ENCODE measurements at regions not wholly inside any gene's neighbourhood (a gene's known extent, or its start where the extent isn't known, plus 50 kb on each side); places are given as distances from the start of the nearest gene placed in this dataset.

DNA sequence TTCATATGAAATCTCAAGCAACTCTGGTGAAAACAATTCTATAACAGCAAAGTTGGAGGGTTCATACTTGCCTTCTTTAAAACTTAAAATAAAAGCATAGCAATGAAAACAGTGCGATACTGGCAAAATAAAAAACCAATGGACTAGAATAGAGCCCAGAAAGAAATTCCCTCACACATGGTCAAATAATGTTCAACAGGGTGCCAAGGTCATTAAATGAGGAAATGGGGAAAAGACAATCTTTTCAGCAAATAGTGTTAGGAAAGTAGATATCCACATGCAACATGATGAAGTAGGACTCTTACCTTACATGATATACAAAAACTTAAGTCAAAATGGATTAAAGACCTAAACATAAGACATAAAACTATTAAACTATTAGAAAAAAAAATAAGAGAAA, 970.2 kb upstream of the AGA start:
- no peaks in the 10 kb centered on the region for H3K36me3 Mint-ChIP-seq (ENCODE audit: unreplicated experiment)

DNA sequence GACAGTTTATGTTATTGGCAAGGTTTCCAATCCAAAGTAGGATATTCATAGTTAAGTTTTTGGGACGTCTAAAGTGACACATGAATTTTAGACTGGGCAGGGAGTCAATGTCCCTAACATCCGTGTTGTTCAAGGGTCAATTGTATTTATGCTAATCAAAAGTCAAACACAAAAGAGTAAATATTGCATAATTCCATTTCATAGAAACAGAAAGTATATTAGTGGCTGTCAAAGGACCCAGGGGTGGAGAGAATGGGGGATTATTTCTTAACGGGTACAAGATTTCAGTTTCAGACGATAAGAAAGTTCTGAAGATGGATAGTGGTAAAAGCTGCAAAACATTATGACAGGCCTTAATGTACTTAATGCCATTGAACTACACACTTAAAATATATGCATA, 971.8 kb upstream of the AGA start:
- Mint-ChIP-seq H3K27me3 (ENCODE audit: unreplicated experiment) (no peaks in the 10 kb centered on the region), H3K9me3 (ENCODE audit: unreplicated experiment) (no peaks in the 10 kb centered on the region), H3K4me3 (ENCODE audit: unreplicated experiment) (no peak overlapping the region), H3K36me3 (ENCODE audit: unreplicated experiment) (no peaks in the 10 kb centered on the region), H3K27ac (ENCODE audit: unreplicated experiment) (no peak overlapping the region), H3K4me1 (ENCODE audit: unreplicated experiment) (no peaks in the 10 kb centered on the region)
- DNase-seq (ENCODE audit: extremely low spot score, unreplicated experiment) = no peak
- TF ChIP-seq, protein P1, sequence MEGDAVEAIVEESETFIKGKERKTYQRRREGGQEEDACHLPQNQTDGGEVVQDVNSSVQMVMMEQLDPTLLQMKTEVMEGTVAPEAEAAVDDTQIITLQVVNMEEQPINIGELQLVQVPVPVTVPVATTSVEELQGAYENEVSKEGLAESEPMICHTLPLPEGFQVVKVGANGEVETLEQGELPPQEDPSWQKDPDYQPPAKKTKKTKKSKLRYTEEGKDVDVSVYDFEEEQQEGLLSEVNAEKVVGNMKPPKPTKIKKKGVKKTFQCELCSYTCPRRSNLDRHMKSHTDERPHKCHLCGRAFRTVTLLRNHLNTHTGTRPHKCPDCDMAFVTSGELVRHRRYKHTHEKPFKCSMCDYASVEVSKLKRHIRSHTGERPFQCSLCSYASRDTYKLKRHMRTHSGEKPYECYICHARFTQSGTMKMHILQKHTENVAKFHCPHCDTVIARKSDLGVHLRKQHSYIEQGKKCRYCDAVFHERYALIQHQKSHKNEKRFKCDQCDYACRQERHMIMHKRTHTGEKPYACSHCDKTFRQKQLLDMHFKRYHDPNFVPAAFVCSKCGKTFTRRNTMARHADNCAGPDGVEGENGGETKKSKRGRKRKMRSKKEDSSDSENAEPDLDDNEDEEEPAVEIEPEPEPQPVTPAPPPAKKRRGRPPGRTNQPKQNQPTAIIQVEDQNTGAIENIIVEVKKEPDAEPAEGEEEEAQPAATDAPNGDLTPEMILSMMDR (IDR thresholded peaks at IDR 0.05) = no peak

More for the DNA sequence above, 970.2 kb upstream of the AGA start:
- H3K9me3 Mint-ChIP-seq (ENCODE audit: unreplicated experiment) = peaks cover under 1% of the 10 kb centered on the region
- H3K4me1 Mint-ChIP-seq (ENCODE audit: unreplicated experiment) = no peaks in the 10 kb centered on the region
- no peak overlapping the region for H3K4me3 Mint-ChIP-seq (ENCODE audit: unreplicated experiment)
- TF ChIP-seq, protein P1 (IDR thresholded peaks at IDR 0.05) = no peak
- H3K27me3 Mint-ChIP-seq (ENCODE audit: unreplicated experiment) = no peaks in the 10 kb centered on the region
- no peak for DNase-seq (ENCODE audit: extremely low spot score, unreplicated experiment)
- H3K27ac Mint-ChIP-seq (ENCODE audit: unreplicated experiment) = no peak overlapping the region

DNA sequence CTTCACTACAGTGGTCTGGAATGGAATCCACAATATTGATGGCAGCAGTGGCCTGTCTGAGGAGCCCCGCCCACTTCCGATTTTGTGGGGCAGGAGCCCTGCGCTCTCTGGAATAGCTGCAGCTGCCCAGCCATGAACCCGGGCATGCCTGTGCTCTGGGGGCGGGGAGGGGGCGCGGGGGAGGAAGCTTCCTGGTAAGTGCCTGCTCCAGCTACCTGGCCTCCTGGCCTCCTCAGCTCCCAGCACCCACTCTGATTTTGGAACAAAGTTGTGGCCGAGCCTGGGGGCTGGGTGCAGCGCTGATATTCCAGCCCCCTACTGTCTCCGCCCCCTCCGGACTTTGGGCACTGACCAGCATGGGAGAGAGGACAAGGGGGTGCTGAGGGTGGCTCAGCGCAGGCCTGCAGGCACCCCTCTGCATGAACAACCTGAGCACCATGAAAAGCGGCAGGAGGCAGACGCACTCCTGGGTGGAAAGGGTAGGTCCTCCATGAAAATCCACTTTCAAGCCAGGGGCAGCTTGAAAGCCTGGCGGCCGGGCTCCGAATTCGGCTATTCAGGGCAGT, 972.7 kb upstream of the AGA start:
- Mint-ChIP-seq H3K4me1 (ENCODE audit: unreplicated experiment) (no peaks in the 10 kb centered on the region), H3K27ac (ENCODE audit: unreplicated experiment) (no peak overlapping the region), H3K27me3 (ENCODE audit: unreplicated experiment) (no peaks in the 10 kb centered on the region), H3K4me3 (ENCODE audit: unreplicated experiment) (no peak overlapping the region), H3K9me3 (ENCODE audit: unreplicated experiment) (no peaks in the 10 kb centered on the region), H3K36me3 (ENCODE audit: unreplicated experiment) (no peaks in the 10 kb centered on the region)
- DNase-seq (ENCODE audit: extremely low spot score, unreplicated experiment) = no peak
- TF ChIP-seq, protein P1 (IDR thresholded peaks at IDR 0.05) = no peak

DNA sequence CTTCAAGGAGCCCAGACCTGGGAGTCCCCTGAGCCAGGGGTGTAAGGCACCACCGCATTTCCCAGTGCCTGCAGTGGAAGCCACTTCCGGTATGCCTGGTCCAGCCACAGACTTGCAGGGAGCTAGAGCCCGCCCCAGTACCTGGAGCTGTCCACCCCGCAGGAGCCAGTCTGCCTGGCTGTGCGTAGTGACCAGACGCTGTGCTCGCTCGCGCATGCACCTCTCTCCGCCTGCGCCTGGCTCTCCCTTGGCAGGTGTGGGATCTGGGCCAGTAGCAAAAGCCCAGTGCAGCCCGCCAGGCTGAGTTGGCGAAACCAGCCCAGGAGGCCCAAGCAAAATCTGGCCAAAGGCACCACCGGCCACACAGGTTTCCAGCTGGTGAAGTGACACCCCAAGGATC, 973.7 kb upstream of the AGA start:
- Mint-ChIP-seq H3K27ac (ENCODE audit: unreplicated experiment) (no peak overlapping the region), H3K9me3 (ENCODE audit: unreplicated experiment) (no peaks in the 10 kb centered on the region), H3K4me1 (ENCODE audit: unreplicated experiment) (no peaks in the 10 kb centered on the region), H3K4me3 (ENCODE audit: unreplicated experiment) (no peak overlapping the region), H3K36me3 (ENCODE audit: unreplicated experiment) (no peaks in the 10 kb centered on the region), H3K27me3 (ENCODE audit: unreplicated experiment) (no peaks in the 10 kb centered on the region)
- TF ChIP-seq, protein P1 (IDR thresholded peaks at IDR 0.05) = no peak
- no peak for DNase-seq (ENCODE audit: extremely low spot score, unreplicated experiment)

DNA sequence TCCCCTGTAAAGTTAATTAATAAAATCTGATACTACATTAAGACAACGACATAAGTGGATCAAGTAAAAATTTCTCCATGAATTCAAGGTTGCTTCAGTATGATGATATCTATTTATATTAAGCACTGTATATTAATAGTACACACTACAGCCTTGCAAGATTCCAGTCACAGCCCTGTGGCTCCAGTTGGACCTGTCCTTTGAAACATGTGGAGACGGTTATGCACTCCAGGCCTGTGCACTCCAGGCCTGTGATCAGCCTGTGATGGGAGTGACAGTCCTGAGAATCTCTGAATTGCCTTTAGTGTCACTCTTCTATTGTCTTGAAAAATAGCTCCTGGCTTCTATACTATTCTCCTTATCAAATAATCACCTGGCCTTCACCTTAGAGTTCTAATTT, 981.1 kb upstream of the AGA start:
- Mint-ChIP-seq H3K9me3 (ENCODE audit: unreplicated experiment) (peaks cover 5% of the 10 kb centered on the region), H3K27me3 (ENCODE audit: unreplicated experiment) (no peaks in the 10 kb centered on the region), H3K4me1 (ENCODE audit: unreplicated experiment) (no peaks in the 10 kb centered on the region), H3K36me3 (ENCODE audit: unreplicated experiment) (no peaks in the 10 kb centered on the region), H3K27ac (ENCODE audit: unreplicated experiment) (no peak overlapping the region), H3K4me3 (ENCODE audit: unreplicated experiment) (no peak overlapping the region)
- no peak for DNase-seq (ENCODE audit: extremely low spot score, unreplicated experiment)
- TF ChIP-seq, protein P1 (IDR thresholded peaks at IDR 0.05) = no peak

Measured in osteocyte (in vitro differentiated cells).